Stomach (tissue), 8 donors: ENCODE measurements at regions not wholly inside any gene's neighbourhood (a gene's known extent, or its start where the extent isn't known, plus 50 kb on each side); places are given as distances from the start of the nearest gene placed in this dataset.

ENCODE experiments used
- DNase-seq, 2 donors: peaks; one replicate each; pipeline versions ENCODE4 v3.0.0 to v3.0.0-alpha.2; 2013 to 2019
- H3K27ac ChIP-seq, 5 donors: fragments of 200-600 bp in 4 of 5; sonication (generic) in 4 of 5; one replicate each; pipeline ENCODE4 v1.5.1; 2013 to 2019; ENCODE audit warnings: mild to moderate bottlenecking in 1 of 5, moderate library complexity in 1 of 5
- H3K27me3 ChIP-seq, 3 donors: fragments of 200-600 bp; sonication (generic); one replicate each; pipeline ENCODE4 v1.5.1; 2017 to 2019; ENCODE audit warnings: mixed run types in 1 of 3
- H3K36me3 ChIP-seq, 4 donors: fragments of 200-600 bp; sonication (generic); 1 replicate in 3 of 4; 2 replicates in 1 of 4; pipeline ENCODE4 v1.5.1; 2016 to 2019
- H3K4me1 ChIP-seq, 4 donors: fragments of 200-600 bp; sonication (generic); one replicate each; pipeline ENCODE4 v1.5.1; 2016 to 2019
- H3K4me3 ChIP-seq, 4 donors: fragments of 200-600 bp; sonication (generic) in 3 of 4; one replicate each; pipeline ENCODE4 v1.5.1; 2016 to 2019; ENCODE audit warnings: mild to moderate bottlenecking in 1 of 4
- H3K9me3 ChIP-seq, 4 donors: fragments of 200-600 bp; sonication (generic); one replicate each; pipeline ENCODE4 v1.5.1; 2016 to 2019
- EP300 ChIP-seq: sonication (generic); formaldehyde crosslinking; IDR thresholded peaks from one replicate; pipeline ENCODE4 v1.6.1; 2017; ENCODE audit warnings: antibody characterized with exemption
- POLR2A ChIP-seq, 4 donors: fragments of 450-650 bp; IDR thresholded peaks; one replicate each; pipeline ENCODE4 v1.6.1; 2016; ENCODE audit warnings: antibody characterized with exemption in 4 of 4, control low read depth in 2 of 4, mild to moderate bottlenecking in 1 of 4, moderate library complexity in 1 of 4
- POLR2AphosphoS5 ChIP-seq, 3 donors: sonication (generic); formaldehyde crosslinking; IDR thresholded peaks; one replicate each; pipeline ENCODE4 v1.6.1; 2016; ENCODE audit warnings: antibody characterized with exemption in 3 of 3
- WGBS, 5 donors: extraction: QIAGEN DNeasy Blood & Tissue Kit in 3 of 5; methylation state at CpG; one replicate each; pipeline versions ENCODE4 v1.1.5 to v1.1.7; 2013 to 2018; 5-methylcytosine and 5-hydroxymethylcytosine counted together
- intact Hi-C: fragments of 100-400 bp; cut with DNase I; formaldehyde crosslinking; loops from one replicate; pipeline ENCODE4 v1.15.1; 2023; ENCODE audit warnings: low total_unique reads
- TF ChIP-seq, protein P1 (sequence below), 7 experiments: fragments of 450-650 bp in 4 of 7; fragments of 200-600 bp in 3 of 7; sonication (generic) in 3 of 7; IDR thresholded peaks; one replicate each; pipeline ENCODE4 v1.5.1; 2016 to 2019; ENCODE audit warnings: antibody characterized with exemption in 7 of 7, control low read depth in 2 of 7, mild to moderate bottlenecking in 1 of 7
- donor health status: healthy with polysubstance abuse.
- donor health status: Bipolar disorder and iron deficiency.
- donor health status: healthy.

DNA sequence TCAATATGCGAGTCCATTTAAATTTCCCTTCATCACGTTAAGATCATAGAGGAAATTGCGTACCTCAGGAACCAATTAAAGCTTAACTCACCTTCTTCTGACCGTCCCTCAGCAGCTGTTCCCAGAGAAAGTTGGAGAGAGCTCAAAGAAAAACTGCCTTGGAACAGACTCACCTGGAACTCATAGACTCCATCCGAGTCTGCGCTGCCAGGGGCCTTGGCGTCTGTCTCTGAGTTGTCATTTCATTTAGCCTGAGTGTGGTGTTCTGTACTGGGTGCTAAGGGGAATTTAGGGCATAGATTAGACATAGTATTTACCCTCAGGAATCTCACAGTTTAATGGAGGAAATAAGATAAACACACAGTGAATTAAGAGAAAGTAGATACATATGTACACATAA is 892.7 kb downstream of the TLE1 start:
- Histone ChIP-seq H3K27ac (peak overlapping the region in 1 of 5 donors; percentile 69), H3K9me3 (peaks cover 0 to 7% (median 0%) of the 10 kb centered on the region in 4 donors), H3K4me1 (peaks cover 0 to 18% (median 12%) of the 10 kb centered on the region in 4 donors), H3K36me3 (no peaks in the 10 kb centered on the region), H3K4me3 (no peak overlapping the region), H3K27me3 (no peaks in the 10 kb centered on the region)
- no peak for DNase-seq
- WGBS, 5 donors, result 64 to 84% (median 80%) methylated on average over 7 of the region's 7 CpGs
- intact Hi-C loops, result no loop called here
- TF ChIP-seq POLR2AphosphoS5 (IDR thresholded peaks at IDR 0.05) (no peak), POLR2A (IDR thresholded peaks at IDR 0.05) (no peak), EP300 (no peak)
- TF ChIP-seq, protein P1, sequence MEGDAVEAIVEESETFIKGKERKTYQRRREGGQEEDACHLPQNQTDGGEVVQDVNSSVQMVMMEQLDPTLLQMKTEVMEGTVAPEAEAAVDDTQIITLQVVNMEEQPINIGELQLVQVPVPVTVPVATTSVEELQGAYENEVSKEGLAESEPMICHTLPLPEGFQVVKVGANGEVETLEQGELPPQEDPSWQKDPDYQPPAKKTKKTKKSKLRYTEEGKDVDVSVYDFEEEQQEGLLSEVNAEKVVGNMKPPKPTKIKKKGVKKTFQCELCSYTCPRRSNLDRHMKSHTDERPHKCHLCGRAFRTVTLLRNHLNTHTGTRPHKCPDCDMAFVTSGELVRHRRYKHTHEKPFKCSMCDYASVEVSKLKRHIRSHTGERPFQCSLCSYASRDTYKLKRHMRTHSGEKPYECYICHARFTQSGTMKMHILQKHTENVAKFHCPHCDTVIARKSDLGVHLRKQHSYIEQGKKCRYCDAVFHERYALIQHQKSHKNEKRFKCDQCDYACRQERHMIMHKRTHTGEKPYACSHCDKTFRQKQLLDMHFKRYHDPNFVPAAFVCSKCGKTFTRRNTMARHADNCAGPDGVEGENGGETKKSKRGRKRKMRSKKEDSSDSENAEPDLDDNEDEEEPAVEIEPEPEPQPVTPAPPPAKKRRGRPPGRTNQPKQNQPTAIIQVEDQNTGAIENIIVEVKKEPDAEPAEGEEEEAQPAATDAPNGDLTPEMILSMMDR (IDR thresholded peaks at IDR 0.05), result no peak

DNA sequence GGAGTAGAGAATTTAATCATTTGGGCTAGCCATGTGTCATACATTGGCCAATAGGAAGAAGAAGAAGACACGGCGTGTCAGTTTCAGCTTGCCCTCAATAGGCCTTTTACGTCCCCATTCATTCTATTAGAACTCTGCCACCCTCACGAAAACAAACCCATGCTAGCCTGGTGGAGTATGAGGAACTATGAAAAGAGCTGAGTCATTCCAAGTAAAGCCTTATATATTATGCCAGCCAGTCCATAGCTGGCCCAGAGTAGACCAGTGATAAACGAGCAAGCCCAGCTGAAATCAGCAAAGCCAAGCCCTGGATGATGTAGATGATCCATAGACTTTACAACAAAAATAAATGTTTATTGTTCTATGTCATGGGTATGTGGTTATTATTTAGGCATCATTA is 895.1 kb downstream of the TLE1 start:
- intact Hi-C loops, result no loop called here
- no peaks in the 10 kb centered on the region for H3K36me3 ChIP-seq
- H3K4me3 ChIP-seq, result no peak overlapping the region
- no peak overlapping the region for H3K27ac ChIP-seq
- no peak for TF ChIP-seq POLR2AphosphoS5 (IDR thresholded peaks at IDR 0.05)
- TF ChIP-seq, protein P1 (IDR thresholded peaks at IDR 0.05), result no peak
- TF ChIP-seq POLR2A (IDR thresholded peaks at IDR 0.05), result no peak
- TF ChIP-seq EP300, result no peak
- 76 to 85% (median 80%) methylated on average over 5 of the region's 5 CpGs for WGBS, 5 donors
- H3K4me1 ChIP-seq, result peaks cover 0 to 18% (median 12%) of the 10 kb centered on the region in 4 donors
- H3K9me3 ChIP-seq, result no peaks in the 10 kb centered on the region
- DNase-seq, result no peak
- H3K27me3 ChIP-seq, result no peaks in the 10 kb centered on the region

DNA sequence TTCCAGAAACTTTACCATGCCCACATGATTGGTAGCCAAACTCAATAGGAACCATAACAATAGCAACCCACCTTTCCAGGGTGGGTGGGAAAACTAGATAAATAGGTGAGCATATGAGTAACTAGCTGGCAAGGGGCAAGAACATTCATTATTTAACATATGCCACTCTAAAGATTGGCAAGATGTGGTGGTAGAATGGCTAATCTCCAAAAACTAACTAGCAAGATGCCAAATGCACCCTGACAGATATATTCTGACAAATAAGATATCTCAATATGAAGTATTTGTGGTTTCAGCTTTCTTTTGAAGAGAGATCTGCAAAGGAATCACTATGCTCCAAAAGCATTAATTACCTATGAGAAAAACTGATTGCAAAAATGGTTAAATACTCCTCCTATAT is 895.6 kb downstream of the TLE1 start:
- TF ChIP-seq POLR2A (IDR thresholded peaks at IDR 0.05), result no peak
- TF ChIP-seq, protein P1 (IDR thresholded peaks at IDR 0.05), result no peak
- TF ChIP-seq POLR2AphosphoS5 (IDR thresholded peaks at IDR 0.05), result no peak
- no peak for TF ChIP-seq EP300
- intact Hi-C loops, result no loop called here
- no peaks in the 10 kb centered on the region for H3K27me3 ChIP-seq
- peaks cover 0 to 18% (median 10%) of the 10 kb centered on the region in 4 donors for H3K4me1 ChIP-seq
- no peak overlapping the region for H3K4me3 ChIP-seq
- DNase-seq, result no peak
- no peaks in the 10 kb centered on the region for H3K36me3 ChIP-seq
- no peaks in the 10 kb centered on the region for H3K9me3 ChIP-seq
- H3K27ac ChIP-seq, result no peak overlapping the region

DNA sequence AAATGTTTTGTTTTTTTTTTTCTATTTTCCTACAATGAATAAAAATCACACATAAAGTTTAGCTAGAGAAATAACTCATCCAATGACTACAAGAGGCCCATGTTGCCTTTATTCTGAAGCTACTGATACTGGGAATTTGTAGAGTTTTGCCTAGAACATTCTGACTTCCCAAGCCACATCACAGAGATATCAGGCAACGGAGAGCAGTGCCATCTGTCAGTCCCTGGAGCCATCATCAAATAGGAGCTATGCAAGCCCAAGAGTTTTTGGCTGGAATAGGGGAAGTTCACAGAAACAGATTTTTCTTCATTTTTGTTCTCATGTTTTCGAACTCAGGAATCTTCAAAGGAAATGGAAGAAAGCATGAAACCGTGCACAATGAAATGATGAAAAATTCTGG is 896.6 kb downstream of the TLE1 start:
- 79 to 91% (median 82%) methylated on average over 3 of the region's 3 CpGs for WGBS, 5 donors
- Histone ChIP-seq H3K4me1 (peaks cover 0 to 13% (median 5%) of the 10 kb centered on the region in 4 donors), H3K9me3 (no peaks in the 10 kb centered on the region), H3K27me3 (no peaks in the 10 kb centered on the region), H3K27ac (no peak overlapping the region), H3K36me3 (no peaks in the 10 kb centered on the region), H3K4me3 (no peak overlapping the region)
- no peak for DNase-seq
- TF ChIP-seq, protein P1 (IDR thresholded peaks at IDR 0.05), result no peak
- TF ChIP-seq POLR2A (IDR thresholded peaks at IDR 0.05) (no peak), POLR2AphosphoS5 (IDR thresholded peaks at IDR 0.05) (no peak)
- intact Hi-C loops, result no loop called here
